IMR-90 (cell line): ENCODE measurements at regions not wholly inside any gene's neighbourhood (a gene's known extent, or its start where the extent isn't known, plus 50 kb on each side); places are given as distances from the start of the nearest gene placed in this dataset.
"Not testable (repeated sequence)": the region's sequence is repeated elsewhere in the genome, so short reads cannot be mapped to it uniquely, and the experiment has no call there.

Experiments
- ATAC-seq: fragments of 200-7000 bp; cut with Tn5 transposase; 2 replicates; pipeline ENCODE4 v1.9.1; 2020; ENCODE audit warnings: low read depth, mild to moderate bottlenecking, moderate library complexity
- BruUV-seq: library from RNA; stranded (reverse); fragments of 400-500 nt; replicated peaks from 2 replicates; lab custom pipeline; 2021; lab: Mats Ljungman, UMichigan
- CTCF ChIA-PET: fragments of 300-600 bp; formaldehyde crosslinking; extraction: SDS; loops from one replicate; lab custom pipeline; 2021; ENCODE audit warnings: antibody characterized with exemption; lab: Yijun Ruan, JAX
- POLR2A ChIA-PET: fragments of 300-600 bp; sonication (Branson Sonifier 250); formaldehyde crosslinking; loops from one replicate; lab custom pipeline; 2022; ENCODE audit warnings: antibody characterized with exemption; ENCODE audit not compliant: unreplicated experiment; lab: Charles Lee
- DNase-seq: peaks from one replicate; pipeline ENCODE4 v3.0.0; 2013
- H2AFZ ChIP-seq: replicated peaks from 2 replicates; pipeline ENCODE3; 2013; ENCODE audit warnings: low read length, mild to moderate bottlenecking; ENCODE audit not compliant: poor library complexity
- H2AK5ac ChIP-seq: 2 replicates; pipeline ENCODE4 v1.6.1; 2013; ENCODE audit warnings: low read depth, low read length, inconsistent platforms
- H2AK9ac ChIP-seq: replicated peaks from 2 replicates; pipeline ENCODE3; 2013; ENCODE audit warnings: mild to moderate bottlenecking, low read depth, low read length, moderate library complexity; ENCODE audit not compliant: poor library complexity
- H2BK120ac ChIP-seq: 2 replicates; pipeline ENCODE4 v1.6.1; 2013; ENCODE audit warnings: low read depth, low read length, inconsistent platforms
- H2BK15ac ChIP-seq: 3 replicates; pipeline ENCODE4 v1.6.1; 2013; ENCODE audit warnings: low read depth, low read length, inconsistent platforms
- H2BK20ac ChIP-seq: 2 replicates; pipeline ENCODE4 v1.6.1; 2013; ENCODE audit warnings: low read depth, mild to moderate bottlenecking, inconsistent platforms, low read length, moderate library complexity
- H2BK5ac ChIP-seq: 2 replicates; pipeline ENCODE4 v1.6.1; 2013; ENCODE audit warnings: mild to moderate bottlenecking, low read depth, low read length, inconsistent platforms; ENCODE audit not compliant: poor library complexity, severe bottlenecking
- H3K14ac ChIP-seq: replicated peaks from 2 replicates; pipeline ENCODE4 v1.6.1; 2013; ENCODE audit warnings: low read depth, low read length, inconsistent platforms
- H3K18ac ChIP-seq: 2 replicates; pipeline ENCODE4 v1.6.1; 2013; ENCODE audit warnings: low read depth, low read length, control low read depth
- H3K23ac ChIP-seq: 2 replicates; pipeline ENCODE4 v1.6.1; 2013; ENCODE audit warnings: low read depth, low read length, inconsistent platforms
- H3K27ac ChIP-seq: 2 replicates; pipeline ENCODE4 v1.5.1; 2013; ENCODE audit warnings: mild to moderate bottlenecking, control low read depth, low read length; ENCODE audit not compliant: insufficient read depth
- H3K27me3 ChIP-seq: 2 replicates; pipeline ENCODE4 v1.6.1; 2013; ENCODE audit warnings: low read length; ENCODE audit not compliant: control insufficient read depth, insufficient read depth
- H3K36me3 ChIP-seq: 2 replicates; pipeline ENCODE4 v1.6.1; 2013; ENCODE audit warnings: low read length, mixed read lengths; ENCODE audit not compliant: control insufficient read depth, insufficient read depth
- H3K4ac ChIP-seq: 2 replicates; pipeline ENCODE4 v1.6.1; 2013; ENCODE audit warnings: low read depth, low read length, inconsistent platforms
- H3K4me1 ChIP-seq: 2 replicates; pipeline ENCODE4 v1.6.1; 2013; ENCODE audit warnings: low read length, mixed read lengths; ENCODE audit not compliant: control insufficient read depth, insufficient read depth
- H3K4me2 ChIP-seq: 2 replicates; pipeline ENCODE4 v1.6.1; 2013; ENCODE audit warnings: low read depth, mild to moderate bottlenecking, control low read depth, low read length, moderate library complexity
- H3K4me3 ChIP-seq: 2 replicates; pipeline ENCODE4 v1.5.1; 2013; ENCODE audit warnings: low read depth, mild to moderate bottlenecking, control low read depth, low read length, moderate library complexity; ENCODE audit not compliant: insufficient read depth
- H3K56ac ChIP-seq: 2 replicates; pipeline ENCODE4 v1.6.1; 2013; ENCODE audit warnings: low read length, inconsistent platforms; ENCODE audit not compliant: insufficient read depth; ENCODE audit errors: extremely low read depth
- H3K79me1 ChIP-seq, 2 experiments: 2 replicates each; pipeline ENCODE4 v1.6.1; 2013; ENCODE audit warnings: low read length in 2 of 2, inconsistent platforms in 1 of 2, low read depth in 1 of 2
- H3K9ac ChIP-seq: 2 replicates; pipeline ENCODE4 v1.6.1; 2013; ENCODE audit warnings: low read depth, low read length, control low read depth
- H3K9me1 ChIP-seq: 2 replicates; pipeline ENCODE4 v1.6.1; 2013; ENCODE audit warnings: low read length, inconsistent platforms; ENCODE audit not compliant: insufficient read depth
- H3K9me3 ChIP-seq: 2 replicates; pipeline ENCODE4 v1.6.1; 2013; ENCODE audit warnings: low read length; ENCODE audit not compliant: control insufficient read depth, insufficient read depth
- H4K20me1 ChIP-seq: 2 replicates; pipeline ENCODE4 v1.6.1; 2013; ENCODE audit warnings: low read length, inconsistent platforms; ENCODE audit not compliant: insufficient read depth
- H4K5ac ChIP-seq: 2 replicates; pipeline ENCODE4 v1.6.1; 2013; ENCODE audit warnings: mild to moderate bottlenecking, low read depth, low read length, control low read depth
- H4K8ac ChIP-seq, 2 experiments: 2 replicates each; pipeline ENCODE4 v1.6.1; 2013; ENCODE audit warnings: low read depth in 2 of 2, low read length in 2 of 2, control low read depth in 1 of 2, inconsistent platforms in 1 of 2
- H4K91ac ChIP-seq: 2 replicates; pipeline ENCODE4 v1.6.1; 2013; ENCODE audit warnings: low read depth, low read length, inconsistent platforms; ENCODE audit not compliant: insufficient read depth
- BHLHE40 ChIP-seq: fragments of 150-350 bp; IDR thresholded peaks from 2 replicates; pipeline ENCODE4 v1.6.1; 2016; ENCODE audit warnings: mild to moderate bottlenecking, low read depth, low read length
- CEBPB ChIP-seq: IDR thresholded peaks from 2 replicates; pipeline ENCODE4 v1.6.1; 2012; ENCODE audit warnings: low read depth, low read length, improper control_type of control experiment
- FOS ChIP-seq: fragments of 150-350 bp; IDR thresholded peaks from 2 replicates; pipeline ENCODE4 v1.6.1; 2016; ENCODE audit warnings: low read depth, low read length
- SMC3 ChIP-seq: fragments of 150-350 bp; IDR thresholded peaks from 2 replicates; pipeline ENCODE4 v1.6.1; 2016; ENCODE audit warnings: low read depth, mild to moderate bottlenecking, antibody characterized with exemption, low read length, moderate library complexity
- WGBS, 2 experiments: methylation state at CpG; one replicate each; pipeline versions ENCODE4 v1.1.5 to v1.1.7; 2013; ENCODE audit warnings: missing lambda C conversion rate in 2 of 2; ENCODE audit not compliant: insufficient read length in 1 of 2; ENCODE audit errors: extremely low coverage in 2 of 2; 5-methylcytosine and 5-hydroxymethylcytosine counted together
- dilution Hi-C: fragments of 300-500 bp; cut with HindIII; formaldehyde crosslinking; loops from one replicate; pipeline ENCODE4 v1.14.3; 2018; ENCODE audit warnings: low sequenced_read_pairs; ENCODE audit not compliant: unreplicated experiment
- in situ Hi-C: fragments of 300-500 bp; cut with MboI; formaldehyde crosslinking; loops from 3 replicates; pipeline ENCODE4 v1.14.3; 2019; ENCODE audit warnings: low sequenced_read_pairs, inconsistent platforms, mixed read lengths
- intact Hi-C: fragments of 100-400 bp; cut with micrococcal nuclease; formaldehyde crosslinking; loops from 2 replicates; pipeline ENCODE4 v1.10.0; 2022

GRCh38 chr13:48833412-48833811 lies 142.3 kb upstream of the FNDC3A start:
- no peak overlapping the region for H2BK15ac ChIP-seq

GRCh38 chr13:48835326-48835725 lies 140.4 kb upstream of the FNDC3A start:
- in situ Hi-C loops, H3K23ac ChIP-seq, H2AK9ac ChIP-seq, ATAC-seq, H3K9me1 ChIP-seq, H2AFZ ChIP-seq, H4K91ac ChIP-seq, H2BK15ac ChIP-seq, H4K20me1 ChIP-seq, H3K36me3 ChIP-seq, DNase-seq, H2BK20ac ChIP-seq, H3K9ac ChIP-seq, CTCF ChIA-PET, H3K27ac ChIP-seq, intact Hi-C loops, H3K79me1 ChIP-seq, H3K56ac ChIP-seq, H3K14ac ChIP-seq, H2BK120ac ChIP-seq, BruUV-seq, H3K4ac ChIP-seq, POLR2A ChIA-PET, H2BK5ac ChIP-seq, H3K4me2 ChIP-seq, H2AK5ac ChIP-seq, H4K8ac ChIP-seq, H3K9me3 ChIP-seq, H3K4me1 ChIP-seq, H4K5ac ChIP-seq, H3K18ac ChIP-seq, H3K27me3 ChIP-seq, H3K4me3 ChIP-seq, dilution Hi-C loops: not testable (repeated sequence)
- WGBS, 2 experiments, result no CpG with 5 or more reads among the region's 5 CpGs

More at GRCh38 chr13:48833412-48833811, 142.3 kb upstream of the FNDC3A start:
- H3K4me2 ChIP-seq, result no peak overlapping the region
- H3K79me1 ChIP-seq, result no peaks in the 10 kb centered on the region
- H2BK20ac ChIP-seq, result no peak overlapping the region
- H3K9me1 ChIP-seq, result no peaks in the 10 kb centered on the region
- no CpG with 5 or more reads among the region's 3 CpGs for WGBS, 2 experiments
- no peak overlapping the region for H3K4ac ChIP-seq
- no peak overlapping the region for H2BK5ac ChIP-seq
- DNase-seq, result no peak
- H4K20me1 ChIP-seq, result no peaks in the 10 kb centered on the region
- no peak overlapping the region for H2BK120ac ChIP-seq
- H3K14ac ChIP-seq, result no peak overlapping the region
- H3K27ac ChIP-seq, result no peak overlapping the region
- H3K9ac ChIP-seq, result no peak overlapping the region
- H4K8ac ChIP-seq, result no peak overlapping the region
- no peak overlapping the region for H2AFZ ChIP-seq
- no peak overlapping the region for H3K23ac ChIP-seq
- peaks cover 2% of the 10 kb centered on the region; the same call in 1 of the 2 replicates for H3K4me1 ChIP-seq
- no peak overlapping the region for H3K4me3 ChIP-seq
- ChIA-PET CTCF (no interaction called here), POLR2A (no interaction called here)
- H4K91ac ChIP-seq, result no peak overlapping the region
- no peak for TF ChIP-seq SMC3
- no peak for TF ChIP-seq FOS
- TF ChIP-seq CEBPB, result no peak
- no peak for TF ChIP-seq BHLHE40
- dilution Hi-C loops (no loop called here), intact Hi-C loops (no loop called here), in situ Hi-C loops (no loop called here)
- H3K18ac ChIP-seq, result no peak overlapping the region
- no peak overlapping the region for H3K56ac ChIP-seq
- no peak overlapping the region for H4K5ac ChIP-seq
- no peak for ATAC-seq
- H2AK9ac ChIP-seq, result no peak overlapping the region
- H3K9me3 ChIP-seq, result no peaks in the 10 kb centered on the region; the same call in 1 of the 2 replicates
- H2AK5ac ChIP-seq, result no peak overlapping the region
- no TSS peak for BruUV-seq
- H3K36me3 ChIP-seq, result no peaks in the 10 kb centered on the region
- no peaks in the 10 kb centered on the region for H3K27me3 ChIP-seq
